LNCAP (cell line): ENCODE measurements at regions not wholly inside any gene's neighbourhood (a gene's known extent, or its start where the extent isn't known, plus 50 kb on each side); places are given as distances from the start of the nearest gene placed in this dataset.
A peak's percentile ranks its signal among the peaks of the same experiment; 100 is the strongest.

Source experiments
- TF ChIP-seq, protein P1 (sequence below): fragments of 450-650 bp; IDR thresholded peaks from 2 replicates; pipeline ENCODE4 v1.5.1; 2017; ENCODE audit warnings: mild to moderate bottlenecking

DNA sequence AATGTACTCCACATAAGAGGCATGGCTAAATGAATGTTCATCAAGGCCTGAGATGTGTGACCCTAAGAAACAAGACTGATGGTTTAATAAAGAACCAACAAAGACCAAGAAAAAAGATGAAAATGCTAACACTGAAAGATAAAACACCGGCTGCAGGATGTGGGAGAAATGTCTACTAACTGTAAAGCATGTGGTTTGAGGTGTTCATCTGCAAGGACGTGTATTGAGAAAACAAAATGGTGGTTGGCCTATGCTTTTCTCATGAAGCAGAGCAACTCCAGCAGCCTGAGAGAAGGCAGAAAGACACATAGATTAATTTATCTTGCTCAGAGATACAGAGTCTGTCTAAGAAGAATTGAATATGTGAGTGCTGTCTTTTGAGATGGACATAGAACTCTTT is 109.3 kb downstream of the KDR start:
- TF ChIP-seq, protein P1, sequence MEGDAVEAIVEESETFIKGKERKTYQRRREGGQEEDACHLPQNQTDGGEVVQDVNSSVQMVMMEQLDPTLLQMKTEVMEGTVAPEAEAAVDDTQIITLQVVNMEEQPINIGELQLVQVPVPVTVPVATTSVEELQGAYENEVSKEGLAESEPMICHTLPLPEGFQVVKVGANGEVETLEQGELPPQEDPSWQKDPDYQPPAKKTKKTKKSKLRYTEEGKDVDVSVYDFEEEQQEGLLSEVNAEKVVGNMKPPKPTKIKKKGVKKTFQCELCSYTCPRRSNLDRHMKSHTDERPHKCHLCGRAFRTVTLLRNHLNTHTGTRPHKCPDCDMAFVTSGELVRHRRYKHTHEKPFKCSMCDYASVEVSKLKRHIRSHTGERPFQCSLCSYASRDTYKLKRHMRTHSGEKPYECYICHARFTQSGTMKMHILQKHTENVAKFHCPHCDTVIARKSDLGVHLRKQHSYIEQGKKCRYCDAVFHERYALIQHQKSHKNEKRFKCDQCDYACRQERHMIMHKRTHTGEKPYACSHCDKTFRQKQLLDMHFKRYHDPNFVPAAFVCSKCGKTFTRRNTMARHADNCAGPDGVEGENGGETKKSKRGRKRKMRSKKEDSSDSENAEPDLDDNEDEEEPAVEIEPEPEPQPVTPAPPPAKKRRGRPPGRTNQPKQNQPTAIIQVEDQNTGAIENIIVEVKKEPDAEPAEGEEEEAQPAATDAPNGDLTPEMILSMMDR, result no peak

DNA sequence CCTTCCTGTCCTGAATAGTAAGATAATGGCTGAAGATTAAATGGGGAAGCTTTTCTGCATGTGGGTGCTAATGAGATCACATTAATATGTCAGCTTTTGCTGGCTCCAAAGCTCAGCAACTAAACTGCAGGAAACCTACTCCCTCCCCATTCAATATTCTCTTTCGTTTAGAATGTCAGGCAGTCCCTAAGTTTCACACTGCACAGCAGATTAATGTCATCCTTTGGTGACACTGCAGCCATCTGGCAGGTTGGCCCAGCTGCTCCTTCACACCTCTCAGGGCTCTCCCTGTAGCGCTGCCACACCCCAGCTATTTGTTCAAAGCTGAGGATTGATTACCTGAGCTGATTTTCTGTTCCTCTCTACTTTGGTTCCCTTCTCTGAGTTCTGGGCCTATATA is 110.5 kb downstream of the KDR start:
- TF ChIP-seq, protein P1, result no peak

DNA sequence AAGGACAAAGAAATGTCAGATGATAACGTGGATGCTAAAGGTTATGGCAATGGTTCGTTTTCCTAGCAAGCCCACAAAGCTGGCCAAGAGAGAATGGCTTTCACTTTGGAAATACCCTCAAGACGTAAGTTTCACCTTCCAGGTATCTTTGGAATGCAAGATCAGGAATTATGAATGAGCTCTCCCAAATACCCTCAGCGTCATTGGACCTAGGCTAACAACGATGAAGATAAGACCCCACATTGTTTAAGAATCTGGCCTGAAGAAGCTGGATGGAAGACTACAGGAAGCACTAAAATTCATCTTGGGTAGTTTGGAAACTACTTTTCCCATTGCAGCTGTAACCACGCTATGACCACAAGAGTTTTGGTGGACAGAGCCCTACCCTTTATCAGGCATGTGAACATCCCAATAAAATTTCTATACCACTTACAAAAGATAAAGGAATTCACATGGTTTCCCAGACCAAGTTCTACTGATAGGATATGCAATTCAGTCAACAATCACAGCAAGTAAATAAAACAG is 111.9 kb downstream of the KDR start:
- TF ChIP-seq, protein P1, result no peak

DNA sequence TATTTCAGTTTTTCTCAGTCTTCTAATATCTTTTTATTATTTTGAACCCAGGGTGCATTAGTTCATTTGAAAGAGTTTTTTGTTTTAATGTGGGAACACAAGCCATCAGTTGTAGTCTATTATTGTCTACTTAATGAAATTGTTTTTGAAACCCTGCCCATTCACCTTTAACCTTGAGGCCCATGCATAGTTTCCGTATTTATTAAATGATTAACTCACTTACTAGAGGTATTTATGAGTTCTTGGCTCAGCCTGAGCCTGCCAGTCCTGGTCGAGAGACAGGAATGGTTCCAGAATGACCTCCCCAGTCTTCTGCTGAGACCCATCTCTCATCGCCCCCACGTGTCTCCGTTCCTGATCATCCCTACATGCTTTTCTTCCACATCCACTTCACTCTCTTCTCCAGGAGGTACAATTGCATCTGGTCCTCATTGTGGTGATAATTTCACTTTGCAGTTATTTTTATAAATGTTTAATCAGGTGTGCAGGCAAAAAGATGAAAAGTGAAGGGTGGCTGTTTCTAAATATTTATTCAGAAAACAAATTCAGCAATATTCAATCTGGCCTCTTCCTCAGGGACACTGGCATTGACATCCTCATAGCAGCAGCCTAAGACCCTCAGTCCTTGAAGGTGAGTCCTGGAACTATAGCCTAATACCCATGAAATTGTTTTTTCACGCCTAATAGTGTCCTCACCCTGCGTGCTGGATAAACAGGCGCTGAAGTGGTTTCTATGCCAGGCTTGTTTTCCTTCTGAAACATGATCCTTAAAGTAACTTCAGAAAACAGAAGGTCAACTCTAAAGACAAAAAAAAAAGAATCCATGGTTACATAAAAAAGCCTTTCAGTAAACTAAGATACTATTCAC is 112.8 kb downstream of the KDR start:
- TF ChIP-seq, protein P1, result no peak

DNA sequence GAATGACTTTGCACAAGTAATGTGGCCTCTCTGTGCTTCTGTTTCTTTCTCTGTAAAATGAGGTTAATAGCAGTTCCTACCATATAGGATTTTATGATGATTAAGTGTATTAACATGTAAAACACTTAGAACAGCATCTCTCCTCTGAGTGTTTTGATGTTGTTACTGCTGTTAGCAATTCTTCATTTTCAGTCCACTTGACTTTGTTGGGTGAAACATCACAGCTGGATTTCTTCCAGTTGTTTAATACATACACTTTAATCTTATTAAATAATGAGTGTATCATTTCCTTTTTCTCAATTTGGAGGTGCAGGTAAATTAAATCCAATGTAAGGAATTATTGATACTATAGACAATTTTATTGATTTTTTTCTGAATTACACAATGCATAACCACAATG is 113.6 kb downstream of the KDR start:
- TF ChIP-seq, protein P1, result no peak

DNA sequence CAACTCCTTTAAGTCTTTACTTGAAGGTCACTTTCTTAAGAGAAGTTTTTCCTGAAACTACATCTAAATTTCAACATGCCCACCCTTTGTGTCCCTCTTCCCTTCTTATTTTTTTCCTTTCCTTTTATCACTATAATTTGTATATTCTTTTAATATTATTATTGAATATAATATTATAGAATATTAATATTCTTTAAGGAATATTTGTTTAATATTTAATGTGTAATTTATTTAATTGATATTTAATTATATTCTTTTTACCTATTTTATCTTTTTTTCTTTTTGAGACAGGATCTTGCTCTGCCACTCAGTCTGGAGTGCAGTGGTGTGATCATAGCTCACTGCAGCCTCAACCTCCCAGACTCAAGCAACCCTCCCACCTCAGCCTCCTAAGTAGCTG is 114.8 kb downstream of the KDR start:
- TF ChIP-seq, protein P1, result no peak

DNA sequence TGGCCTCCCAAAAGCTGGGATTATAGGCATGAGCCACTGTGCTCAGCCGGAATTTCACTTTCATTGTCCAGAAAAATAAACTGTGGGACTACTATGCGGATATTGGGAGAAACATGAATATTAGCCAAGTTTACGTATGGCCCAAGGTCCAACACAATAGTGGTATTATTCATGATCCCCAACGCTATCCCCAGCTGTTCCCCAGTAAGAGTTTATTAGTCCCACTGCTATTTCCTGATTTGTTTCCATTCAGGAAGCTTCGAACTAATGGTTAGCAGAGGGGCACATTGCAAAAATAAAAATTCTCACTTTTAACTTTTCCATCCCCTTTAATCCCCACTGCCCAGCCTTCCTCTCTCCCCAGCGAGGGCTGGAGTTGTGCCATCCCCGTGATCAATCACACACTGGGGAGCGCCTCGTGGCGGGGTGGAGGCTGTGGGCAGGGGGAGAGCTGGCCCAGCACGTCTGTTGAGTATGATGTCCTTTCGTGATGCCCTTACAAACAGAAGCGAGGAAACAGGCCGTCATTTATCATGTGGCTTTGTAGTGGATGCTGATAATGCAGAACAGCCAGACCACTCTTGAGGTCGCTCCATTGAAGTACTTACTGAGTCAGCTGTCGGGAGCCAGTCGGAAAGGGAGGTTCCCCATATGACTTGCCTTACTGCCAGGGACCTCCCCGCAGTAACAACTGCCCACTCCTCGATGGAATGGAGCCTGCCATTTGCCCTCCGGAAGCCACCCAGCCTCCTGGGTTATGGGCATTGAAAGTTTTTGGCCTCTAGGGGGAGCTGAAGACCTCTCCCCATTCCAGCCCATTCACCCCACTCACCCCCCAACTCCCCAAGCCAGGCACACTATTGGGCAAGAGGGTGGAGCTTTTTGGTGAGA is 117.0 kb downstream of the KDR start:
- TF ChIP-seq, protein P1, result peak; percentile 47
